ENCODE measurements at regions not wholly inside any gene's neighbourhood (a gene's known extent, or its start where the extent isn't known, plus 50 kb on each side); places are given as distances from the start of the nearest gene placed in this dataset.

DNA sequence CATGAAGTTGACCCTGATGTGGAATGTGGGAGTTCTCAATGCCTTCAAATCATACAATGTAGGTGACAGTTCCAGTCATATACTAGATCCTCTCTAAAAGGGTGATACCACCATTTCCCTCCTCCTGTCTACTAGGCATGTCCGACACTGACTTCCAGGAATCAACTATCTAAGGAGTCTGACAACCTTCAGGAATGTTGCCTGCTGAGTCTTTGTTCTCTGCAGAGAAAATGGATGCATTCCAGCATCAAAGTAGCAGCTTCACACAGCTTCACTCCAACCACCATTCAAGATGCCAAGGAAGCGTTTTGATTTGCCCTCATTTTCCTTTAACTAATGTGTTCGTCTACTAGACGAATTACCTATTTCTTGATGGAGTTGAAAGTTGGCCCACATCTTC, 530.2 kb downstream of the EBF1 start:
- H3K9me3 ChIP-seq (ENCODE audit: insufficient read depth, low read length, severe bottlenecking): no peaks in the 10 kb centered on the region
- ATAC-seq (ENCODE audit: insufficient read depth, low read depth) (no peak), DNase-seq (no peak)
- H3K4me3 ChIP-seq (ENCODE audit: low read depth in 1 of 2, low read length in 2 of 2): no peak overlapping the region
- H3K79me2 ChIP-seq (ENCODE audit: insufficient read depth, low read length): no peaks in the 10 kb centered on the region
- no peak overlapping the region for H3K4me2 ChIP-seq (ENCODE audit: insufficient read depth, low read length)
- H3K27ac ChIP-seq (ENCODE audit: low read length): no peak overlapping the region
- H4K20me1 ChIP-seq (ENCODE audit: insufficient read depth, low read length): no peaks in the 10 kb centered on the region
- no peaks in the 10 kb centered on the region for H3K4me1 ChIP-seq (ENCODE audit: insufficient read depth, low read length)
- no peaks in the 10 kb centered on the region for H3K27me3 ChIP-seq (ENCODE audit: insufficient read depth, low read length, poor library complexity)
- no peaks in the 10 kb centered on the region for H3K36me3 ChIP-seq (ENCODE audit: insufficient read depth, low read length)
- H3K9ac ChIP-seq (ENCODE audit: low read depth, low read length): no peak overlapping the region
- TF ChIP-seq, protein P1, sequence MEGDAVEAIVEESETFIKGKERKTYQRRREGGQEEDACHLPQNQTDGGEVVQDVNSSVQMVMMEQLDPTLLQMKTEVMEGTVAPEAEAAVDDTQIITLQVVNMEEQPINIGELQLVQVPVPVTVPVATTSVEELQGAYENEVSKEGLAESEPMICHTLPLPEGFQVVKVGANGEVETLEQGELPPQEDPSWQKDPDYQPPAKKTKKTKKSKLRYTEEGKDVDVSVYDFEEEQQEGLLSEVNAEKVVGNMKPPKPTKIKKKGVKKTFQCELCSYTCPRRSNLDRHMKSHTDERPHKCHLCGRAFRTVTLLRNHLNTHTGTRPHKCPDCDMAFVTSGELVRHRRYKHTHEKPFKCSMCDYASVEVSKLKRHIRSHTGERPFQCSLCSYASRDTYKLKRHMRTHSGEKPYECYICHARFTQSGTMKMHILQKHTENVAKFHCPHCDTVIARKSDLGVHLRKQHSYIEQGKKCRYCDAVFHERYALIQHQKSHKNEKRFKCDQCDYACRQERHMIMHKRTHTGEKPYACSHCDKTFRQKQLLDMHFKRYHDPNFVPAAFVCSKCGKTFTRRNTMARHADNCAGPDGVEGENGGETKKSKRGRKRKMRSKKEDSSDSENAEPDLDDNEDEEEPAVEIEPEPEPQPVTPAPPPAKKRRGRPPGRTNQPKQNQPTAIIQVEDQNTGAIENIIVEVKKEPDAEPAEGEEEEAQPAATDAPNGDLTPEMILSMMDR (IDR thresholded peaks at IDR 0.05; ENCODE audit: borderline replicate concordance, extremely low read depth, low read length, poor library complexity, severe bottlenecking): no peak
- no peak for TF ChIP-seq EZH2 (IDR thresholded peaks at IDR 0.05; ENCODE audit: borderline replicate concordance, low read depth, low read length, severe bottlenecking)
- no peak overlapping the region for H2AFZ ChIP-seq (ENCODE audit: low read depth, low read length)

DNA sequence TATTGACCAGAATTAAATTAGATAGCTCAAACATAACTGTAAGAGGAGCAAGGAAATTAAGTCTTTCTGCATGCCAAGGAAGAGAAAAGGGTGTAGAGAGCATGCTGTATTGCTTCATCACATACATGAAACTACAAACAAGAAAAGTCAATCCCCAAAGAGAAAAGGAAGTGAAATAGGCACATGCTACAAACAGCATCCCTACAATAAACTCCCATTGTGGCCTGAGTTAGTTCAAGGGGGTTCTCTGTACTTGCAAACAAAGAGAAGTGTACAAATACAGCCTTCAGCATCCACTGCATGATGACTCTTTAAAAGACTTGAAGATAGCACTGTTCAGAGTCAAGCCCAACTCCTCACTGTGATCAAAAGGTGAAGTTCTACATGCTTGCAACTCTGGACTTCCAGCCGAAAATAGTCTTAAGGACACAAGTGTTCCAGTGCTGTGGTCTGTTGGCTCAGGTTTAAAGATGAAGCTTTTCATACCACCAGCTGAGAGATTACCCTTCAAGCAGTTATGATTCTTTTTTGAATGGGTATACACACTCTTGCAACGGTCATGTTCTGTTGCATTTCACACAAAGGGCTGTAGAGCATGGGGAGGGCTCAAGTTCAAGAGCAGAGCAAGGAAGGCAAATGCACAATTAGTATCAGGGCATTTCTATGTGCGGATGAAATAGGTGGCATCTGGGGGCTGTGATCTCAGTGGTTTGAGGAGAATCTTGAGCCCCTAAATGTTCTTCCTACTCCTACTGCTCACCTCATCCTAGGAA, 534.5 kb downstream of the EBF1 start:
- no peaks in the 10 kb centered on the region for H3K27me3 ChIP-seq (ENCODE audit: insufficient read depth, low read length, poor library complexity)
- H3K9ac ChIP-seq (ENCODE audit: low read depth, low read length): no peak overlapping the region
- H3K36me3 ChIP-seq (ENCODE audit: insufficient read depth, low read length): no peaks in the 10 kb centered on the region
- H3K79me2 ChIP-seq (ENCODE audit: insufficient read depth, low read length): no peaks in the 10 kb centered on the region
- DNase-seq: no peak
- no peak for ATAC-seq (ENCODE audit: insufficient read depth, low read depth)
- TF ChIP-seq EZH2 (IDR thresholded peaks at IDR 0.05; ENCODE audit: borderline replicate concordance, low read depth, low read length, severe bottlenecking): no peak
- TF ChIP-seq, protein P1 (IDR thresholded peaks at IDR 0.05; ENCODE audit: borderline replicate concordance, extremely low read depth, low read length, poor library complexity, severe bottlenecking): no peak
- H3K4me1 ChIP-seq (ENCODE audit: insufficient read depth, low read length): no peaks in the 10 kb centered on the region
- no peak overlapping the region for H3K4me2 ChIP-seq (ENCODE audit: insufficient read depth, low read length)
- H3K4me3 ChIP-seq (ENCODE audit: low read depth in 1 of 2, low read length in 2 of 2): no peak overlapping the region
- no peaks in the 10 kb centered on the region for H3K9me3 ChIP-seq (ENCODE audit: insufficient read depth, low read length, severe bottlenecking)
- no peaks in the 10 kb centered on the region for H4K20me1 ChIP-seq (ENCODE audit: insufficient read depth, low read length)
- H2AFZ ChIP-seq (ENCODE audit: low read depth, low read length): peak overlapping the region; percentile 3; the same call in 1 of the 2 replicates
- no peak overlapping the region for H3K27ac ChIP-seq (ENCODE audit: low read length)

DNA sequence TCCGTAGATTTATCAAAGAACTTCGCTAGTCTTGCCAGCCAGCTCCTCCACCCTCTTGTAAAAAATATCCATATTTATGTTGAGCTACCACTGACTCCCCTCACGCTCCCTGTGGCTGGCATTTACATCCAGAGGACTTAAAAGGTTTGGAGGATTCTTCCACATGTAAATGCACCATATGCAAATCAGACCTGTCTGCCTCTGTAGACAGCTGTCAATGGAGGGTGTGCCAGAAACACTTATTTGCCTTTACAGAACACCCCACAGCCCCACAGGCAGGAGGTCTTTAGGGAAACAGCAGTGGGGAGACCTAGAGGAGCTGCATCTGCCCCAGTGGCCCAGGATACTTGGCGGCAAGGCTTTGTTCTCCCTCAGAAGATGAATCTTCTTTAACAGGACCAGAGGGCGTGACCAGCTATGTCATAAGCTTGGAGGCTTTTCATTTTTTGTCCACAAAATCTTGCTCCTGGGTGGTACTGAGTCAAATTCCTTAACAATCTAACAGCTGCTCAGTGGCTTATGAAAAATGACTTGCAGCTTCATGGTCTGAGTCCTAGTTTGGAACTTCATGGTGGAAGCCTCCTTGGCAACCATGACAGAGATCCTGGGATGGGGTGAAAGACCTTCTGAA, 535.8 kb downstream of the EBF1 start:
- Histone ChIP-seq H3K79me2 (ENCODE audit: insufficient read depth, low read length) (no peaks in the 10 kb centered on the region), H4K20me1 (ENCODE audit: insufficient read depth, low read length) (no peaks in the 10 kb centered on the region), H3K27me3 (ENCODE audit: insufficient read depth, low read length, poor library complexity) (no peaks in the 10 kb centered on the region), H3K9ac (ENCODE audit: low read depth, low read length) (no peak overlapping the region), H3K4me2 (ENCODE audit: insufficient read depth, low read length) (no peak overlapping the region), H2AFZ (ENCODE audit: low read depth, low read length) (no peak overlapping the region), H3K4me3 (ENCODE audit: low read depth in 1 of 2, low read length in 2 of 2) (no peak overlapping the region), H3K4me1 (ENCODE audit: insufficient read depth, low read length) (0 out of 2 replicates have a peak, but pooled peaks cover 2% of the 10 kb centered on the region), H3K9me3 (ENCODE audit: insufficient read depth, low read length, severe bottlenecking) (no peaks in the 10 kb centered on the region), H3K36me3 (ENCODE audit: insufficient read depth, low read length) (no peaks in the 10 kb centered on the region), H3K27ac (ENCODE audit: low read length) (no peak overlapping the region)
- no peak for DNase-seq
- no peak for TF ChIP-seq EZH2 (IDR thresholded peaks at IDR 0.05; ENCODE audit: borderline replicate concordance, low read depth, low read length, severe bottlenecking)
- TF ChIP-seq, protein P1 (IDR thresholded peaks at IDR 0.05; ENCODE audit: borderline replicate concordance, extremely low read depth, low read length, poor library complexity, severe bottlenecking): no peak
- ATAC-seq (ENCODE audit: insufficient read depth, low read depth): no peak
